ENCODE measurements at regions not wholly inside any gene's neighbourhood (a gene's known extent, or its start where the extent isn't known, plus 50 kb on each side); places are given as distances from the start of the nearest gene placed in this dataset.

DNA sequence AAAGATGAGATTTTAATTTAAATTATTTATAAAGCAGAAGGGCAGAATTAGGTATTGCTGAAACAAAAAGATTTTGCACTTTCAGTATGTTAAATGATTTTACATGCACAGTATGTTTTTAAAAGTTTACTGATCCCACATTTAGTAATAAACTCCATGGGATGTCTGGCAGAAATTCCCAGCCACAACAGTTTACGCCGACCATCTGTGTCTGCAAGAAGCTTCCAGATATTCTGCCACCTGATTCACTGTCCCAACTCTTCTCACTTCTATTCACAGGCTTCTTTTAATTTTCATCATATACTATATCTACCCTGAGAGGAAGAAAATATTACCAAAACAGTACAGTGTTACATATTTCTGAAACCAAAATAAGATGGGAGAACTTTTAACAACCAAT, 115.8 kb upstream of the IQCM start:
- DNase-seq: no peak

- no peak for DNase-seq
Measured at GRCh38 chr4:149932188-149932587, 116.5 kb upstream of the IQCM start.

GRCh38 chr4:149933120-149933519, 117.5 kb upstream of the IQCM start:
- DNase-seq: no peak

DNA sequence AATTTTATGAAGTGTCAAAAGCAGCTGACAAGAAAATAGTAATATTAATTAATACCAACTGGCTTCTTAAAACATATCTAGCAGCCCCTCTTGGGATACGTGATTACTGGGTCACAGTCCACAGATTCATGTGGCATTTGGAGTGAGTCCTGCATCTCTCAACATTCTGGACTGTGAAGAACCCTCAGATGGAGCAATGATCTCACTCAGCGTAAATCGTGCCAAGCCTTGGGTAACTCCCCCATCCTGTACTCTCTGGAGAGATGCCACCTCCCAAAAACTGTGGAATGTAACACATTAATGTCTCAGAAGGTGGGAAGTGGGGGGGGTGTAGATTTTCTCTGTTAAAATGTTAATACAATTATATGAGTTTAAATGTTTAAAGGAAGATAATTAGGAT, 118.2 kb upstream of the IQCM start:
- DNase-seq: no peak

DNA sequence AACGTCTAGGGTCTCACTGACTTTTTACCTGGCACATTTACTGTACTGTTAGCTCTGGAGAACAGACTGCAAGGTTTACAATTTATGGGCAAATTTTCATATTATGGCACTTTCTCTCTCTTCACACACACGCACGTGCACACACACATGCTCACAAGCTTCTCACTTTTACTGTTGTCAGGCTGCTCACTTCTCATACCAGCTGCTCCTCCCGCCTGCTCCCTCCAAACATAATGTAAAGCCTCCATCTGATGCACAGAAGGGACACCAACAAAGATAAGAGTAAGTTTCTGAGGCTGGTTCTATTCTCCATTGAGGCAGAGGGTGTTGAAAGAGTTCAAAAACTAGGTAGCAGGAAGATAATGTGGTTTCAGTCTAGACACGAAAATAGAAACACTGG, 128.9 kb upstream of the DCLK2 start:
- no peak for DNase-seq

DNA sequence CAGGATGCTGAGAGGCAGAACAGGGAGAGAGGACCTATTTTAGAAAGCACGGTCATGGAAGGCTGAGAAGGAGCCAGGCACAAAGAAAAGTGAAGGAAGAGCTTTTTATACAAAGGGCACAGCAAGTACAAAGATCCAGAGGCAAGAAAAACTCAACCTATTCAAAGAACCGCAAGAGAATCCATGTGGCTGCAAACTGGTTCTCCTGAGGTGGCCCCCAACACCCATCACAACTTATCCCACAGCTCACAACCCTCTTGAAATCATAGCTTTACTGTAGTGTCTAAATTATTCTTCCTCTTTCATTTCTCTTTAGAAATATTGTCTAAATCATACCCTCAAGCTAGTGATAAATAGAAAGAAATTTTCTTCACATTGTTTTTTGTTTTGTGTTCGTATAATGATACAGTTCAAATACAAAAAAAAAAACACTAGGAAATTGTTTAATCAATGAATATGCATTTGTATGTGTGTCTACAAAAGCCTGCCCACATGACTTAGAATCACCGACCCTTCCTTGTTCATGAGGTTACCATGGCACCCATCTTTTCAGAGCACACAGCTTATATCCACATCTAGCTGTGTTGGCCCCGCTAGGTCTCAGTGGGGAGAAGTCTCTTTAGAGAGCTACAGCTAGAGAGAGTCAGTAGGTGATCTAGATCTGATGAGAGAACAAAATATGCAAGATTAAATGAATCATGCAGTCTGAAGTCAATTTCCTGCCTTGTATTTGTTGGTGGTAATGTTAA, 126.9 kb upstream of the DCLK2 start:
- DNase-seq: no peak

DNA sequence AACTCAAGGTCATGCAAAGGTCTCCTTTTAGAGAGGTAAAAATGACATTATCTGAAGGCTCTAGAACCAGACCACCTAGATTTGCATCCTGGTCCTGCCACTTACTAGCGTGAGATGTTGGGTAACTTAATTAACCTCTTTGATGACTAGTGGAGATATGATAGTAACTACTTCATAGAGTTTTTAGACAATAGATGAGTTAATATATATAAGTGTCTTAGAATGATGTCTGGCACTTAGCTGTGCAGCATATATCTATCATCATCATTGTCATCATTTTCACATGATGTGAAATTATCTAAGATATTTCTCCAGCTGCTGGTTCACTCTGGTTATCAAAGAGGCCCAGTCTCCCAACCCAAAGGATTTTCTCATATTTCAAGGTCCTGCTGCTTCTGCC, 126.1 kb upstream of the DCLK2 start:
- DNase-seq: no peak

- DNase-seq: no peak
Measured at GRCh38 chr4:149952716-149953115, 125.5 kb upstream of the DCLK2 start.

- DNase-seq: no peak
Measured at GRCh38 chr4:149955780-149956390, 122.4 kb upstream of the DCLK2 start.

DNA sequence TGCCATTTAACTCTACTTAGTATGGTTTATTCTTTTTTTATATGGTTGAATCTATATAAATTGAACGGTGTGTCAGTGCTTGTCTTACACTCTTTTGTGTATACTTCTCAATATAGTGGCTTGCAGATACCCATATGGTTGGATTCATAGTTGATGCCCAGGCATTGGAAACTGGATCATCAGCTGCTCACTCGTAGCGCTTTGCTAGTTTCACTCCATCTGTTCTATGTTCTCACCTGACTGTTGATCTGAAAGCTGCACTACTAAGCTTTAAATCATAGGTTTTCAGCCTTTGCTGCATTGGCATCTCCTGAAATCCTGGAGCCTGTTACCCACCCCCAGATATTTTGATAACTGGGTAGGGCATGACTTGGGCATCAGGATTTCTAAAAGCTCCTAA, 121.6 kb upstream of the DCLK2 start:
- no peak for DNase-seq

DNA sequence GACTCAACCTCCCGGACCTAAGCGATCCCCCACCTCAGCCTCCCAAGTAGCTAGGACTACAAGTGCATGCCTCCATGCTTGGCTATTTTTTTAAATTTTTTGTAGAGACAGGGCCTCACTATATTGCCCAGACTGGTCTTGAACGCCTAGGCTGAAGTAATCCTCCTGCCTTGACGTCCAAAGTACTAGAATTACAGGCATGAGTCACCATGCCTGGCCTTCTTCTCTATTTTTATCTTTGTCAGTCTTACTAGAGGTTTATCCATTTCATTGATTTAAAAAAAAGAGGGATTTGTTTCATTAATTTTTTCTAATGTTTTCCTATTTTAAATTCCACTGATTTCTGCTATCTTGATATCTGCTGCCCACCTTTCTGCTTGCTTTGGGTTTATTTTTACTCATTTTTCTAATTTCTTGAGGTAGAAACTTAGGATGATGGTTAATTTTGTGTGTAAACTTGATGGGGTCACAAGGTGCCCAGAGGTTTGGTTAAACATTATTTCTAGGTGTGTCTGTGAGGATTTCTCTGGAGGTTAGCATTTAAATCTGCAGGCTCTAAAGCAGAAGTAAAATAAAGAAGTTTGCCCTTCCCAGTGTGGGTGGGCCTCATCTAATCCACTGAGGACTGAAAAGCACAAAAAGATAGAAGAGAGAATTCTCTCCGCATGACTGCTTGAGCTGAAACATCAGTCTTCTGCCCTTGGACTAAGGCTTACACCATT, 116.2 kb upstream of the DCLK2 start:
- DNase-seq: no peak

DNA sequence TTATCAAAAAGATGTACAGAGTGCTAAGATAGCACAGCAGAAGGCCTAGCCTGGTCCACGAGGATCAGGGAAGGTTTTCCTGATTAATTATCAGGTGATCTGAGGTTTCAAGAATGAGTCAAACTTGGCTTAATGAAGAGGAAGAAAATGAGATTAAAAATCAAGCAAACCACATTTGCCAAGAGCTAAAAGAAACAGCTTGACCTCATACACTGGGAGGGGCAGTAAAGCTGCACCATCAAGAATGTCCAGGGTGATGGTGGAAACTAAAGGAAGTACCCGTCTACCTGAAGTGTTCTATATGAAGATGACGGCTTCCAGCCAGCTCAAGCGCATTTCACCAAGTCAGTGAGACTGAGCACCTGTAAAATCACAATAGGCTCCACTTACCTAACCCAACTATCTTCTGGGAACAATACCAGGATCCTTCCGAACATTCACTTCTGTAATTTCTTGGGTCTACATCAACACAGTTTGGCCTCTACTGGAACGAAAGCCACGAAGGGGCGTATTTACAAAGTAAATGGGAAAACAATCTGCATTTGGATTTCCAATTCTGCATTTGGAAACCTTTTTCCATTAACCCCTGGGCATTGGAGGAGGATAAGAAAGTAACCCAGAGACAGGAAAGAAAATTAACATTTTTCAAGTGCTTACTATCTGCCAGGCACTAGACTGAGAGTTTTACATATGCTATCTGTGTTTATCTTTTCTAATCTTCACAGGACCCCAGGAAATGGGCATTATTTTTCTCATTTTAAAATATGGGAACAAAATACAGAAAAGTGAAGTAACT, 114.0 kb upstream of the DCLK2 start:
- no peak for DNase-seq

DNA sequence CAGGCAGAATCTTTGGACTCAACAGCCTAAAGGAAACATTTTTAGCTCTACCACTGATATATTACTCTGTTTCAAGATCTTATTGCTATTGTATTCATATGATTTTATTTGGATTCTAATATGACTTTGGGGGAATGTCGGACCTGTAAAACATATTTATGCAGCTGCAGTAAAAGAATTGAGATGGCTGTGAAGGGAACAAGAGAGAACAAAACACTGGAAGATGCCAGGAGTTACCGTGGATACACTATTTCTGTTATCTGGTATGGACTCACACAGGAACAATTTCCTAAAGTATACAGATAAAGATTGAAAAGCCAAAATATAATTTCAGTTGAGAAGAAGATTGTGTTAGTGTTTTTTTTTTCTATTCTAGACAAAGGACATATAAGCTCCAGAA, 113.0 kb upstream of the DCLK2 start:
- DNase-seq: no peak

- DNase-seq: no peak
Measured at GRCh38 chr4:149972407-149972806, 105.8 kb upstream of the DCLK2 start.

DNA sequence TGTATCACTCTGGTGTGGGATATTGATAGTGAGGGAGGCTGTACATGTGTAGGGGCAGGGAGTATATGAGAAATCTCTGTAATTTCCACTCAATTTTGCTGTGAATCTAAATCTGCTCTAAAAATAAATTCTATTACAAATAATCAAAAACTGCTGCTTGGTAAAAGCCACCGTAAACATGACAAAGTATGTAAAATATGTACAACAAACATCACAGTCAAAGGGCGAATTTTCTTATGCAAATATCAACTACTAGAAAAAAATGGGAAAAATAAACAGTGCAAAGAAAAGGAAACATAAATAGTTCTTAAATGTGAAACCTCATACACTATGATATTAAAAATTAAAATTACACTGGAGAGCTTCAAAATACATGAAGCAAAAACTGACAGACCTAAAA, 105.1 kb upstream of the DCLK2 start:
- no peak for DNase-seq

DNA sequence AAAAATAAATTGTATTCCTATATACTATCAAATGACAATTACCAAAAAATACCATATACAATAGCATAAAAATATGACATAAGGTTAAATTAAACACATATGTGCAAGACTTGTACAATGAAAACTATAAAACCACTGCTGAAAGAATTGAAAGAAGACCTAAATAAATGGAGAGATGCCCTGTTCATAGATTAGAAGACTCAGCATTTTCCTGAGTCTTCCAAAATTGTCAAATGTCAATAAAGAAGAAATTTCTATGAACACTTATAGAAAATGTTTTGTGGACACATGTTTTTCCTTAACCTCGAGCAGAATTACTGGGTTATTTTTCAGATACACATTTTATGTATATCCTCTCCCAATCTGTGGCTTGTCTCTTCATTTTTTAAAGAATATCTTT, 103.1 kb upstream of the DCLK2 start:
- no peak for DNase-seq

- DNase-seq: no peak
Measured at GRCh38 chr4:149980121-149980682, 98.0 kb upstream of the DCLK2 start.

GRCh38 chr4:149980941-149981340, 97.3 kb upstream of the DCLK2 start:
- no peak for DNase-seq

- no peak for DNase-seq
Measured at GRCh38 chr4:149983401-149983800, 94.8 kb upstream of the DCLK2 start.

DNA sequence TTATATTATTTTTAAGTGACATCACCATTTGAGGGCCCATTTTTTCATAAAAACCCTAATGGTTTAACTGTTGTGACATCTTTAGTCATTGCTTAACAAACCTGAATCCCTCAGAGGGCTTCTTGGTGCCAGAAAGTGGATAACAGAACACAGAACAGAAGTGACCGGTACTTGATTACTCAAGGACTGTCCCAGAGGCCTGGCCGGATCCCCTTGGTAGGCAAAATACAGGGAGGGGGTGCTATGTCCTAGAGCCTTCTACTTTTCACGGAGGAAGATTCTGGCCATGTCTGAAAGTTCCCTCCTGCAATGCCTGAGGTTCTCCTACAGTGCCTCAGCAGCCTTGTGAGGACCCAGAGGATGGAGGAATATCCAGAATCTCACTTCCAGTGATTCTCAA, 94.3 kb upstream of the DCLK2 start:
- no peak for DNase-seq

DNA sequence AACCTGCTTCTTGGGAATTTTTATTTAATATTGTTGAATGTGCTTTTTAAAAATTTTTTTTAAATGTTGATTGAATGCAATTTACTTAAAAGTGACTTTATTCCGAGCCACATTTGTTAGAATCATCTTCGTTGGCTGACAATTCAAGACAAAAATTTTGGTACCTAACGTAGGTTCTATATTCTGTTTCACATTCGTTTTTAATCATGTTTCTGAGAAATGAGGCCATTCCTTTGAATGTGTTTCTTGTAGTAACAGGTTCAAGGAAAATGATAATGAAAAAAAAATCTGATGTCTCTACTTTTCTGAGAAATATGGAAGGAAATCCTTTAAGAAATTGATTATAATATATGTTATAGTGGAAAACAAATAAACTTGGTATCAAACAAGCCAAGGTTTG, 92.3 kb upstream of the DCLK2 start:
- no peak for DNase-seq

DNA sequence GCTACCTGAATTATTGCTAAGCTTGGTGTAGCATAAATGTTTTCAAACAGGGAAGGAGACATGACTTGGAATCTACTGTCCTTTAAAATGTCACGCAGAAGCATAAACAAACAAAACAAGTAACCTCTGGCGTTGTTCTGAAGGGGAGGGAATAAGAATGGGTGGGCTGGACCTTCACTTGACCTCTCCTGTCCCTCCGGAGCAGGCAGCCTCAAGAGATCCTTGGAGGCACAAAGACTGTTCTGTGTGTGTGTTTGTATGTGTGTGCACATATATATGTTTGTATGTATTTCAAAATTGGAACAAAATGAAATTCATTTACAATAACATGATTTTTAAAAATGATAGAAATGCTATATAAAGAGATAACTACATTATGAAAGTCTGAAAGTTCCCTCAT, 91.3 kb upstream of the DCLK2 start:
- DNase-seq: no peak
